ENCODE measurements at regions not wholly inside any gene's neighbourhood (a gene's known extent, or its start where the extent isn't known, plus 50 kb on each side); places are given as distances from the start of the nearest gene placed in this dataset.

DNA sequence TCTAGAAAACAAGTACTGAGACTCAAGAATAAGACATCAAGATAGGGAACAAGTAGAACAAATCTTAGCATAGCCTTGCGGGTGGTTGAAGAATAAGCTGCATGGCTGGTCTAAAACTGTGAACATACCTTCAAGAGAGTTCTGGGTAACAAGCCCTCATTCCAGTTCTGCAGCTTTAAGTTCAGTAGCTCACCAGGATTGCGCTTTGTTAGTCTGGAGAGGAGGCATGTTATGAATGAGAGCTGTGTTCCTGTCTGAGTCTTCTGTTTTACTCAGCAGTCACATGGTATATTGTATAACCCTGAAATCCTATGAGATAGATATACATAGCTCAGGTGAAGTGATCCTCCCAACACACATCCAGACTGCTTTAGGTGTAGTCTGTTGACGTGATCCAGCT, 406.6 kb upstream of the IRAK1BP1 start:
- TF ChIP-seq RAD21 (IDR thresholded peaks at IDR 0.05) (no peak), HNF4G (IDR thresholded peaks at IDR 0.05) (no peak), NR2F2 (IDR thresholded peaks at IDR 0.05) (no peak), RXRA (IDR thresholded peaks at IDR 0.05) (no peak), SP1 (IDR thresholded peaks at IDR 0.05) (no peak), JUND (IDR thresholded peaks at IDR 0.05) (no peak), CTCF (IDR thresholded peaks at IDR 0.05; ENCODE audit: low read depth, low read length, missing input control) (no peak), FOXA1 (IDR thresholded peaks at IDR 0.05) (no peak), FOXA2 (IDR thresholded peaks at IDR 0.05) (no peak), EGR1 (IDR thresholded peaks at IDR 0.05; ENCODE audit: low read depth in 2 of 2) (no peak), HNF4A (conservative IDR thresholded peaks at IDR 0.05) (no peak), MAX (IDR thresholded peaks at IDR 0.05) (no peak), TAF1 (conservative IDR thresholded peaks at IDR 0.05) (no peak), ATF3 (IDR thresholded peaks at IDR 0.05) (no peak), GABPA (IDR thresholded peaks at IDR 0.05 in 1 of 2, conservative IDR thresholded peaks at IDR 0.05 in 1 of 2) (no peak)
- TF ChIP-seq, protein P1, sequence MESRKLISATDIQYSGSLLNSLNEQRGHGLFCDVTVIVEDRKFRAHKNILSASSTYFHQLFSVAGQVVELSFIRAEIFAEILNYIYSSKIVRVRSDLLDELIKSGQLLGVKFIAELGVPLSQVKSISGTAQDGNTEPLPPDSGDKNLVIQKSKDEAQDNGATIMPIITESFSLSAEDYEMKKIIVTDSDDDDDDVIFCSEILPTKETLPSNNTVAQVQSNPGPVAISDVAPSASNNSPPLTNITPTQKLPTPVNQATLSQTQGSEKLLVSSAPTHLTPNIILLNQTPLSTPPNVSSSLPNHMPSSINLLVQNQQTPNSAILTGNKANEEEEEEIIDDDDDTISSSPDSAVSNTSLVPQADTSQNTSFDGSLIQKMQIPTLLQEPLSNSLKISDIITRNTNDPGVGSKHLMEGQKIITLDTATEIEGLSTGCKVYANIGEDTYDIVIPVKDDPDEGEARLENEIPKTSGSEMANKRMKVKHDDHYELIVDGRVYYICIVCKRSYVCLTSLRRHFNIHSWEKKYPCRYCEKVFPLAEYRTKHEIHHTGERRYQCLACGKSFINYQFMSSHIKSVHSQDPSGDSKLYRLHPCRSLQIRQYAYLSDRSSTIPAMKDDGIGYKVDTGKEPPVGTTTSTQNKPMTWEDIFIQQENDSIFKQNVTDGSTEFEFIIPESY (IDR thresholded peaks at IDR 0.05): no peak
- TF ChIP-seq, protein P2, sequence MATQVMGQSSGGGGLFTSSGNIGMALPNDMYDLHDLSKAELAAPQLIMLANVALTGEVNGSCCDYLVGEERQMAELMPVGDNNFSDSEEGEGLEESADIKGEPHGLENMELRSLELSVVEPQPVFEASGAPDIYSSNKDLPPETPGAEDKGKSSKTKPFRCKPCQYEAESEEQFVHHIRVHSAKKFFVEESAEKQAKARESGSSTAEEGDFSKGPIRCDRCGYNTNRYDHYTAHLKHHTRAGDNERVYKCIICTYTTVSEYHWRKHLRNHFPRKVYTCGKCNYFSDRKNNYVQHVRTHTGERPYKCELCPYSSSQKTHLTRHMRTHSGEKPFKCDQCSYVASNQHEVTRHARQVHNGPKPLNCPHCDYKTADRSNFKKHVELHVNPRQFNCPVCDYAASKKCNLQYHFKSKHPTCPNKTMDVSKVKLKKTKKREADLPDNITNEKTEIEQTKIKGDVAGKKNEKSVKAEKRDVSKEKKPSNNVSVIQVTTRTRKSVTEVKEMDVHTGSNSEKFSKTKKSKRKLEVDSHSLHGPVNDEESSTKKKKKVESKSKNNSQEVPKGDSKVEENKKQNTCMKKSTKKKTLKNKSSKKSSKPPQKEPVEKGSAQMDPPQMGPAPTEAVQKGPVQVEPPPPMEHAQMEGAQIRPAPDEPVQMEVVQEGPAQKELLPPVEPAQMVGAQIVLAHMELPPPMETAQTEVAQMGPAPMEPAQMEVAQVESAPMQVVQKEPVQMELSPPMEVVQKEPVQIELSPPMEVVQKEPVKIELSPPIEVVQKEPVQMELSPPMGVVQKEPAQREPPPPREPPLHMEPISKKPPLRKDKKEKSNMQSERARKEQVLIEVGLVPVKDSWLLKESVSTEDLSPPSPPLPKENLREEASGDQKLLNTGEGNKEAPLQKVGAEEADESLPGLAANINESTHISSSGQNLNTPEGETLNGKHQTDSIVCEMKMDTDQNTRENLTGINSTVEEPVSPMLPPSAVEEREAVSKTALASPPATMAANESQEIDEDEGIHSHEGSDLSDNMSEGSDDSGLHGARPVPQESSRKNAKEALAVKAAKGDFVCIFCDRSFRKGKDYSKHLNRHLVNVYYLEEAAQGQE (IDR thresholded peaks at IDR 0.05): no peak
- no peak overlapping the region for H3K4me3 ChIP-seq (ENCODE audit: low read depth in 1 of 3, low read length in 3 of 3)
- no peak overlapping the region for H3K9ac ChIP-seq (ENCODE audit: low read depth in 1 of 2, low read length in 2 of 2)
- H3K4me1 ChIP-seq (ENCODE audit: control insufficient read depth in 4 of 4, insufficient read depth in 4 of 4, low read length in 3 of 4): no peaks in the 10 kb centered on the region
- no peaks in the 10 kb centered on the region for H3K9me3 ChIP-seq (ENCODE audit: control insufficient read depth in 4 of 4, low read length in 3 of 4)
- no peak overlapping the region for H3K27ac ChIP-seq (ENCODE audit: low read depth in 1 of 2, low read length in 2 of 2)
- WGBS: 54% methylated on average over 3 of the region's 3 CpGs
- no peaks in the 10 kb centered on the region for H3K36me3 ChIP-seq (ENCODE audit: control insufficient read depth in 4 of 4, insufficient read depth in 3 of 4, low read depth in 1 of 4, low read length in 3 of 4)
- DNase-seq (ENCODE audit: low spot score): no peak
- H3K27me3 ChIP-seq (ENCODE audit: control insufficient read depth in 4 of 4, insufficient read depth in 4 of 4, low read length in 3 of 4): no peaks in the 10 kb centered on the region

GRCh38 chr6:78462728-78463127, 404.6 kb upstream of the IRAK1BP1 start:
- no peak for DNase-seq (ENCODE audit: low spot score)
- WGBS: 86% methylated on average over 10 of the region's 10 CpGs
- Histone ChIP-seq H3K4me3 (ENCODE audit: low read depth in 1 of 3, low read length in 3 of 3) (no peak overlapping the region), H3K27me3 (ENCODE audit: control insufficient read depth in 4 of 4, insufficient read depth in 4 of 4, low read length in 3 of 4) (no peaks in the 10 kb centered on the region), H3K9ac (ENCODE audit: low read depth in 1 of 2, low read length in 2 of 2) (no peak overlapping the region), H3K4me1 (ENCODE audit: control insufficient read depth in 4 of 4, insufficient read depth in 4 of 4, low read length in 3 of 4) (no peaks in the 10 kb centered on the region), H3K27ac (ENCODE audit: low read depth in 1 of 2, low read length in 2 of 2) (no peak overlapping the region), H3K36me3 (ENCODE audit: control insufficient read depth in 4 of 4, insufficient read depth in 3 of 4, low read depth in 1 of 4, low read length in 3 of 4) (no peaks in the 10 kb centered on the region), H3K9me3 (ENCODE audit: control insufficient read depth in 4 of 4, low read length in 3 of 4) (no peaks in the 10 kb centered on the region)
- TF ChIP-seq FOXA1 (IDR thresholded peaks at IDR 0.05) (no peak), RXRA (IDR thresholded peaks at IDR 0.05) (no peak), GABPA (IDR thresholded peaks at IDR 0.05 in 1 of 2, conservative IDR thresholded peaks at IDR 0.05 in 1 of 2) (no peak), TAF1 (conservative IDR thresholded peaks at IDR 0.05) (no peak), RAD21 (IDR thresholded peaks at IDR 0.05) (no peak), CTCF (IDR thresholded peaks at IDR 0.05; ENCODE audit: low read depth, low read length, missing input control) (no peak), FOXA2 (IDR thresholded peaks at IDR 0.05) (no peak), SP1 (IDR thresholded peaks at IDR 0.05) (no peak), YY1 (IDR thresholded peaks at IDR 0.05) (no peak)
- TF ChIP-seq, protein P2 (IDR thresholded peaks at IDR 0.05): no peak
